ENCODE measurements at regions not wholly inside any gene's neighbourhood (a gene's known extent, or its start where the extent isn't known, plus 50 kb on each side); places are given as distances from the start of the nearest gene placed in this dataset.

GRCh38 chr2:18154812-18155211 is 276.3 kb downstream of the KCNS3 start:
- TF ChIP-seq CTCF (IDR thresholded peaks at IDR 0.05; ENCODE audit: insufficient read depth, low read length, poor library complexity, severe bottlenecking), result no peak
- TF ChIP-seq EZH2phosphoT487 (conservative IDR thresholded peaks at IDR 0.05; ENCODE audit: low read length), result no peak
